Mammary epithelial cell (primary cell): ENCODE measurements at regions not wholly inside any gene's neighbourhood (a gene's known extent, or its start where the extent isn't known, plus 50 kb on each side); places are given as distances from the start of the nearest gene placed in this dataset.
"Not testable (repeated sequence)": the region's sequence is repeated elsewhere in the genome, so short reads cannot be mapped to it uniquely, and the experiment has no call there.

ENCODE experiments used
- CTCF ChIP-seq, 2 donors: IDR thresholded peaks in 1 of 2; conservative IDR thresholded peaks in 1 of 2; 2 replicates each; pipeline ENCODE4 v1.5.1; 2011 to 2012; ENCODE audit warnings: inconsistent platforms in 2 of 2, low read length in 2 of 2, mild to moderate bottlenecking in 2 of 2, control low read depth in 1 of 2, low read depth in 1 of 2; ENCODE audit not compliant: insufficient read depth in 1 of 2; ENCODE audit errors: extremely low read depth in 1 of 2
- EZH2 ChIP-seq: IDR thresholded peaks from 2 replicates; pipeline ENCODE4 v1.6.1; 2012; ENCODE audit warnings: low read length, inconsistent platforms, borderline replicate concordance

- TF ChIP-seq EZH2; CTCF (conservative IDR thresholded peaks at IDR 0.05 in 1 of 2, IDR thresholded peaks at IDR 0.05 in 1 of 2; ENCODE audit: extremely low read depth in 1 of 2, insufficient read depth in 1 of 2, low read depth in 1 of 2, low read length in 2 of 2): not testable (repeated sequence)
These were observed 109.6 kb upstream of the POMZP3 start for GRCh38 chr7:76736724-76737123.
